Spleen (tissue), 7 donors: ENCODE measurements at regions not wholly inside any gene's neighbourhood (a gene's known extent, or its start where the extent isn't known, plus 50 kb on each side); places are given as distances from the start of the nearest gene placed in this dataset.
"Not testable (repeated sequence)": the region's sequence is repeated elsewhere in the genome, so short reads cannot be mapped to it uniquely, and the experiment has no call there.

Experiments
- POLR2A ChIP-seq, 3 donors: fragments of 450-650 bp; IDR thresholded peaks; one replicate each; pipeline ENCODE4 v1.5.1; 2017; ENCODE audit warnings: antibody characterized with exemption in 3 of 3, mild to moderate bottlenecking in 1 of 3
- POLR2AphosphoS5 ChIP-seq, 3 donors: sonication (generic); formaldehyde crosslinking; IDR thresholded peaks; one replicate each; pipeline ENCODE4 v1.5.1; 2017; ENCODE audit warnings: antibody characterized with exemption in 3 of 3
- TF ChIP-seq, protein P1 (sequence below), 11 experiments: fragments of 200-600 bp in 7 of 11; fragments of 450-650 bp in 4 of 11; sonication (generic) in 4 of 11; IDR thresholded peaks in 8 of 11; conservative IDR thresholded peaks in 3 of 11; 1 replicate in 7 of 11; 2 replicates in 4 of 11; pipeline versions ENCODE4 v1.4.0 to v1.8.0; 2016 to 2021; ENCODE audit warnings: antibody characterized with exemption in 11 of 11, inconsistent platforms in 4 of 11, mild to moderate bottlenecking in 1 of 11
- donor health status: DM: no; HTN: no; CAD: no; lungs with moderate emphysema.
- donor health status: DM: no; HTN: no; CAD: no.
- donor health status: DM: no; HTN: no; CAD: no.

DNA sequence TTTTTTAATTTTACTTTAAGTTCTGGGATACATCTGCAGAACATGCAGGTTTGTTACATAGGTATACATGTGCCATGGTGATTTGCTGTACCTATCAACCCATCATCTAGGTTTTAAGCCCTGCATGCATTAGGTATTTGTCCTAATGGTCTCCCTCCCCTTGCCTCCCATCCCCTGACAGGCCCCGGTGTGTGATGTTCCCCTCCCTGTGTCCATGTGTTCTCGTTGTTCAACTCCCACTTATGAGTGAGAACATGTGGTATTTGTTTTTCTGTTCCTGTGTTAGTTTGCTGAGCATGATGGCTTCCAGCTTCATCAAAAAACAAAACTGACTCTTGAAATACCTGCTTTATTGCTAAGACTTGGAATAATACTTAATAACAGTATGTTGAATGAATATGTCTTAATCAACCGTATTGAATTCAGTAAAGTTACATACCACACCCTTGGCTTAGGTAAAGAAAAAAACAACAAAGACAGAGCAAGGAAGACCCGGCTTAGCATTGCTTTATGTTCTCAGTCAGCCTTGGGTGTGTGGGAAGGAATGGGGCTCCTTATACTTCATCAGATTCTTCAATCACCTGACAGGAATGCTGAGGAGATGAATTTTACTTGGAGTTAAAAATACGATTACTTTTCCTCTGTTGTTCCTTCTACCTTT, 141.3 kb downstream of the TMEM200A start:
- TF ChIP-seq POLR2AphosphoS5, POLR2A (IDR thresholded peaks at IDR 0.05): not testable (repeated sequence)
- TF ChIP-seq, protein P1, sequence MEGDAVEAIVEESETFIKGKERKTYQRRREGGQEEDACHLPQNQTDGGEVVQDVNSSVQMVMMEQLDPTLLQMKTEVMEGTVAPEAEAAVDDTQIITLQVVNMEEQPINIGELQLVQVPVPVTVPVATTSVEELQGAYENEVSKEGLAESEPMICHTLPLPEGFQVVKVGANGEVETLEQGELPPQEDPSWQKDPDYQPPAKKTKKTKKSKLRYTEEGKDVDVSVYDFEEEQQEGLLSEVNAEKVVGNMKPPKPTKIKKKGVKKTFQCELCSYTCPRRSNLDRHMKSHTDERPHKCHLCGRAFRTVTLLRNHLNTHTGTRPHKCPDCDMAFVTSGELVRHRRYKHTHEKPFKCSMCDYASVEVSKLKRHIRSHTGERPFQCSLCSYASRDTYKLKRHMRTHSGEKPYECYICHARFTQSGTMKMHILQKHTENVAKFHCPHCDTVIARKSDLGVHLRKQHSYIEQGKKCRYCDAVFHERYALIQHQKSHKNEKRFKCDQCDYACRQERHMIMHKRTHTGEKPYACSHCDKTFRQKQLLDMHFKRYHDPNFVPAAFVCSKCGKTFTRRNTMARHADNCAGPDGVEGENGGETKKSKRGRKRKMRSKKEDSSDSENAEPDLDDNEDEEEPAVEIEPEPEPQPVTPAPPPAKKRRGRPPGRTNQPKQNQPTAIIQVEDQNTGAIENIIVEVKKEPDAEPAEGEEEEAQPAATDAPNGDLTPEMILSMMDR (IDR thresholded peaks at IDR 0.05 in 8 of 11, conservative IDR thresholded peaks at IDR 0.05 in 3 of 11): not testable (repeated sequence)
